ENCODE measurements at regions not wholly inside any gene's neighbourhood (a gene's known extent, or its start where the extent isn't known, plus 50 kb on each side); places are given as distances from the start of the nearest gene placed in this dataset.

DNA sequence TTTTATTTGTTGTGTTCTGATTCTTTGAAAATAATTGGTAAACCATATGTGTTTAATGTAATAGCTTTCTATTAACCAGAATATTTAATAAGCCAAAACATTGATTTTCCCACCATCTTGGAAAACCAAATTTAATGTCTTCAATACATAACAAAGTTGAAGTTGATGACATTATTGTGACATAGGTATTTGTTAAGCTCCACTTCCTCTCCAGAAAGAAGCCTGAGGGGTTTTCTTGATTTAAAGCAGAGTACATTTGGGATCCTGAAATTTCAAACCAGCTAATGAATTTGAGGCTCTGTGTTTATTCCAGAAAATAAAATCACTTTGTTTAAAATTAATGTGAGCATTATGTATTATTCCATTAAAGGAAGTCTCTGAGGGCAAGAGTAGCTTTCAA lies 106.3 kb downstream of the PERP start:
- TF ChIP-seq TEAD4 (IDR thresholded peaks at IDR 0.05) (no peak), RAD21 (IDR thresholded peaks at IDR 0.05; ENCODE audit: low read depth) (no peak)
- TF ChIP-seq, protein P1, sequence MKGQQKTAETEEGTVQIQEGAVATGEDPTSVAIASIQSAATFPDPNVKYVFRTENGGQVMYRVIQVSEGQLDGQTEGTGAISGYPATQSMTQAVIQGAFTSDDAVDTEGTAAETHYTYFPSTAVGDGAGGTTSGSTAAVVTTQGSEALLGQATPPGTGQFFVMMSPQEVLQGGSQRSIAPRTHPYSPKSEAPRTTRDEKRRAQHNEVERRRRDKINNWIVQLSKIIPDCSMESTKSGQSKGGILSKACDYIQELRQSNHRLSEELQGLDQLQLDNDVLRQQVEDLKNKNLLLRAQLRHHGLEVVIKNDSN (IDR thresholded peaks at IDR 0.05), result no peak

All from Ishikawa (cell line).